GM06990 (cell line): ENCODE measurements at regions not wholly inside any gene's neighbourhood (a gene's known extent, or its start where the extent isn't known, plus 50 kb on each side); places are given as distances from the start of the nearest gene placed in this dataset.

ENCODE experiments used
- DNase-seq: peaks from one replicate; pipeline ENCODE4 v3.0.0-alpha.2; 2011; ENCODE audit not compliant: insufficient read length; ENCODE audit errors: extremely low read depth
- H3K27me3 ChIP-seq: replicated peaks from 2 replicates; pipeline ENCODE4 v1.6.0; 2011; ENCODE audit warnings: low read length; ENCODE audit not compliant: control insufficient read depth, insufficient read depth
- H3K36me3 ChIP-seq: 2 replicates; pipeline ENCODE4 v1.5.1; 2011; ENCODE audit warnings: low read length; ENCODE audit not compliant: control insufficient read depth, insufficient read depth
- H3K4me3 ChIP-seq: replicated peaks from 2 replicates; pipeline ENCODE4 v1.5.1; 2011; ENCODE audit warnings: low read depth, mild to moderate bottlenecking, control low read depth, low read length
- TF ChIP-seq, protein P1 (sequence below): IDR thresholded peaks from 2 replicates; pipeline ENCODE4 v1.5.1; 2011; ENCODE audit warnings: low read length, control low read depth, mild to moderate bottlenecking, inconsistent platforms; ENCODE audit not compliant: insufficient read depth, poor library complexity, severe bottlenecking

- no peak for DNase-seq
- no peaks in the 10 kb centered on the region; the same call in 1 of the 2 replicates for H3K27me3 ChIP-seq
- no peaks in the 10 kb centered on the region for H3K36me3 ChIP-seq
- no peak overlapping the region for H3K4me3 ChIP-seq
- TF ChIP-seq, protein P1, sequence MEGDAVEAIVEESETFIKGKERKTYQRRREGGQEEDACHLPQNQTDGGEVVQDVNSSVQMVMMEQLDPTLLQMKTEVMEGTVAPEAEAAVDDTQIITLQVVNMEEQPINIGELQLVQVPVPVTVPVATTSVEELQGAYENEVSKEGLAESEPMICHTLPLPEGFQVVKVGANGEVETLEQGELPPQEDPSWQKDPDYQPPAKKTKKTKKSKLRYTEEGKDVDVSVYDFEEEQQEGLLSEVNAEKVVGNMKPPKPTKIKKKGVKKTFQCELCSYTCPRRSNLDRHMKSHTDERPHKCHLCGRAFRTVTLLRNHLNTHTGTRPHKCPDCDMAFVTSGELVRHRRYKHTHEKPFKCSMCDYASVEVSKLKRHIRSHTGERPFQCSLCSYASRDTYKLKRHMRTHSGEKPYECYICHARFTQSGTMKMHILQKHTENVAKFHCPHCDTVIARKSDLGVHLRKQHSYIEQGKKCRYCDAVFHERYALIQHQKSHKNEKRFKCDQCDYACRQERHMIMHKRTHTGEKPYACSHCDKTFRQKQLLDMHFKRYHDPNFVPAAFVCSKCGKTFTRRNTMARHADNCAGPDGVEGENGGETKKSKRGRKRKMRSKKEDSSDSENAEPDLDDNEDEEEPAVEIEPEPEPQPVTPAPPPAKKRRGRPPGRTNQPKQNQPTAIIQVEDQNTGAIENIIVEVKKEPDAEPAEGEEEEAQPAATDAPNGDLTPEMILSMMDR, result no peak
These were observed 394.3 kb downstream of the FOXO1 start for GRCh38 chr13:40271931-40272775.

GRCh38 chr13:40272776-40273139, 393.7 kb downstream of the FOXO1 start:
- Histone ChIP-seq H3K4me3 (no peak overlapping the region), H3K36me3 (no peaks in the 10 kb centered on the region), H3K27me3 (no peaks in the 10 kb centered on the region; the same call in 1 of the 2 replicates)
- TF ChIP-seq, protein P1, result no peak
- no peak for DNase-seq

DNA sequence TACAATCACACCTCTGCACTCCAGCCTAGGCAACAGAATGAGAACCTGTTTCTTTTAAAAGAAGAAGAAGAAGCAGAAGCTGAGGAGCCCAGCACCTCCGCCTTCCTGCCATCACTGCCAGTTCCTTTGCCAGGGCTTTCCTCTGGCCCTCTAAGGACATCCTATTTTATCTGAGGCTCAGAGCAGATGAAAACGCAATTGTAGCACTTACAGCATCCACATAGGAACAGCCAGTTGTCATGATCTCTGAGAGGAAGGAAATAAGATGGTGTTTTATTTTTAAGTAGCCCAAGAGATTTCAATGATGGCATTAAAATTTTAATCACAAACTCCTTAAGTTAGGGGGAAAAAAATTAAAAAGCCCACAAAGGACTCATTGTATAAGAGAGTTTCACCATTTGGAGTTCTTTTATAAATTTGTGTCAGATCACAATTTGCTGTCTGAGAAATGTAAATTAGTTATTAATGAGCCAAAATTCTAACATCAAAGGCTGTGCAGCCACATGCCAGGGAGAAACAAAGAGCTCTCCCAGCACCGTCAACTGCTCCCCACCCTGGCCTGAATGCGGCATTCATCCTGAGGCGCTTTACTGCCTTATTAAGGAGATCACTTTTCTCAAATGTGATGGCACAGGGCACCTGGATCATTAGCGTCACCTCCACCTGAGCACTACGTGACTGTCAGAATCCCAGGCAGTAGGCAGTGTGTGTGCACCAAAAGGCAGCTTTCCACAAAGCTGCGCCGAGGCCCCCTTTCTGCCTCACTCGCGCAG, 393.0 kb downstream of the FOXO1 start:
- Histone ChIP-seq H3K4me3 (no peak overlapping the region), H3K27me3 (no peaks in the 10 kb centered on the region), H3K36me3 (no peaks in the 10 kb centered on the region)
- TF ChIP-seq, protein P1, result no peak
- no peak for DNase-seq

DNA sequence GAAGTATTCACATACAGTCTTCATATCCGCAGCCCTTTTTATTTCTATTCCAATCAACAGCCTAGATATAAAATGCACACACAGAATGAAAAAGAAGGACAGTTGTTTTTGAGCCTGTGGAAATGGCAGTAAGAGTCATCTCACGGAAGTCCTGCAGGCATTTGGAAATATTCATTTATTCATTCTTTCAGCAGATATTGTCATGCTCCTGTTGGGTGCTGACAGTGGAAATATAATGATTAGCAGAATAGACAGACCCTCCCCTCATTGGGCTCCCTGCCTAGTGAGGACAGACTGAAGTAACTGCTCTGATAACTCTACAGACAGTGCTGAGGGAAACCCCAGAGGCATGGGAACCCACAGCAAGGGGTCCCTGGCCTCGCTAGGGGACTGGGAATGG, 392.3 kb downstream of the FOXO1 start:
- Histone ChIP-seq H3K27me3 (no peaks in the 10 kb centered on the region), H3K4me3 (no peak overlapping the region), H3K36me3 (no peaks in the 10 kb centered on the region)
- no peak for DNase-seq
- TF ChIP-seq, protein P1, result no peak

- Histone ChIP-seq H3K36me3 (no peaks in the 10 kb centered on the region), H3K27me3 (no peaks in the 10 kb centered on the region), H3K4me3 (no peak overlapping the region)
- DNase-seq, result no peak
- TF ChIP-seq, protein P1, result no peak
These were observed 391.3 kb downstream of the FOXO1 start for GRCh38 chr13:40275155-40275554.
